Kidney (tissue), 13 donors: ENCODE measurements at regions not wholly inside any gene's neighbourhood (a gene's known extent, or its start where the extent isn't known, plus 50 kb on each side); places are given as distances from the start of the nearest gene placed in this dataset.
"Not testable (repeated sequence)": the region's sequence is repeated elsewhere in the genome, so short reads cannot be mapped to it uniquely, and the experiment has no call there.

Source experiments
- DNase-seq, 5 donors: peaks; one replicate each; pipeline ENCODE4 v3.0.0-alpha.2; 2013 to 2020
- FAIRE-seq: peaks from 2 replicates; lab custom pipeline; 2012; peaks lifted over from hg19 to GRCh38; lab: Jason Lieb, UNC
- H3K27ac ChIP-seq, 2 donors: one replicate each; pipeline ENCODE4 v1.7.0; 2013; ENCODE audit warnings: low read depth in 2 of 2, low read length in 2 of 2, inconsistent platforms in 1 of 2
- H3K27me3 ChIP-seq: one replicate; pipeline ENCODE4 v1.7.1; 2013; ENCODE audit warnings: low read length, inconsistent platforms; ENCODE audit not compliant: control insufficient read depth, insufficient read depth
- H3K36me3 ChIP-seq, 3 donors: one replicate each; pipeline versions ENCODE4 v1.7.0 to v1.7.1; 2013; ENCODE audit warnings: low read length in 3 of 3, control low read depth in 1 of 3, inconsistent platforms in 1 of 3; ENCODE audit not compliant: insufficient read depth in 3 of 3, control insufficient read depth in 2 of 3
- H3K4me1 ChIP-seq, 3 donors: one replicate each; pipeline versions ENCODE4 v1.7.0 to v1.7.1; 2013; ENCODE audit warnings: low read length in 3 of 3, inconsistent platforms in 1 of 3, low read depth in 1 of 3; ENCODE audit not compliant: control insufficient read depth in 2 of 3, insufficient read depth in 2 of 3
- H3K4me3 ChIP-seq, 3 donors: one replicate each; pipeline versions ENCODE4 v1.7.0 to v1.8.1; 2013; ENCODE audit warnings: low read length in 3 of 3, control low read depth in 1 of 3, inconsistent platforms in 1 of 3
- H3K9ac ChIP-seq, 3 donors: one replicate each; pipeline versions ENCODE4 v1.7.0 to v1.7.1; 2013; ENCODE audit warnings: low read length in 3 of 3, control low read depth in 1 of 3, inconsistent platforms in 1 of 3
- H3K9me3 ChIP-seq, 3 donors: one replicate each; pipeline versions ENCODE4 v1.7.0 to v1.7.1; 2013; ENCODE audit warnings: low read length in 3 of 3, control low read depth in 1 of 3, inconsistent platforms in 1 of 3; ENCODE audit not compliant: control insufficient read depth in 2 of 3, insufficient read depth in 1 of 3
- CTCF ChIP-seq: IDR thresholded peaks from 3 replicates; pipeline ENCODE4 v1.5.1; 2012; ENCODE audit warnings: mild to moderate bottlenecking, moderate library complexity, borderline replicate concordance; ENCODE audit not compliant: insufficient read depth; ENCODE audit errors: extremely low read depth
- intact Hi-C: fragments of 100-400 bp; cut with DNase I; formaldehyde crosslinking; loops from one replicate; pipeline ENCODE4 v1.11.1; 2022
- donor health status: control.
- donor health status: control.
- donor health status: control.
- donor health status: control.
- donor health status: control.
- donor health status: DM: yes; HTN: yes; CAD: no.
- donor health status: Normal renal cell carcinoma (clear cell type).

- Histone ChIP-seq H3K9ac (no peak overlapping the region), H3K9me3 (no peaks in the 10 kb centered on the region), H3K27ac (no peak overlapping the region), H3K36me3 (no peaks in the 10 kb centered on the region), H3K4me3 (no peak overlapping the region), H3K4me1 (no peaks in the 10 kb centered on the region), H3K27me3 (no peaks in the 10 kb centered on the region)
- peak in 4 of 5 donors; percentile 79 to 88 (median 84) for DNase-seq
- TF ChIP-seq CTCF, result no peak
- intact Hi-C loops, result no loop called here
- FAIRE-seq, result no peak
Observed at GRCh38 chr18:78505851-78506461, 473.7 kb upstream of the SALL3 start.

- H3K27me3 ChIP-seq, result no peaks in the 10 kb centered on the region
- no peak overlapping the region for H3K9ac ChIP-seq
- TF ChIP-seq CTCF, result no peak
- no peak overlapping the region for H3K4me3 ChIP-seq
- H3K4me1 ChIP-seq, result no peaks in the 10 kb centered on the region
- H3K36me3 ChIP-seq, result no peaks in the 10 kb centered on the region
- H3K9me3 ChIP-seq, result no peaks in the 10 kb centered on the region
- intact Hi-C loops, result no loop called here
- no peak overlapping the region for H3K27ac ChIP-seq
- DNase-seq, result peak in 1 of 5 donors; percentile 27
- FAIRE-seq, result no peak
Observed at GRCh38 chr18:78507217-78507616, 472.4 kb upstream of the SALL3 start.

- H3K27ac ChIP-seq, H3K36me3 ChIP-seq, H3K4me3 ChIP-seq, FAIRE-seq, intact Hi-C loops, H3K4me1 ChIP-seq, H3K9me3 ChIP-seq, H3K9ac ChIP-seq, H3K27me3 ChIP-seq: not testable (repeated sequence)
- peak in 1 of 5 donors; percentile 26 for DNase-seq
Observed at GRCh38 chr18:78508228-78508824, 471.3 kb upstream of the SALL3 start.

- Histone ChIP-seq H3K9me3 (no peaks in the 10 kb centered on the region), H3K4me3 (no peak overlapping the region), H3K27me3 (no peaks in the 10 kb centered on the region), H3K36me3 (no peaks in the 10 kb centered on the region), H3K4me1 (no peaks in the 10 kb centered on the region), H3K9ac (no peak overlapping the region), H3K27ac (no peak overlapping the region)
- intact Hi-C loops, result no loop called here
- no peak for TF ChIP-seq CTCF
- no peak for DNase-seq
- no peak for FAIRE-seq
Observed at GRCh38 chr18:78510091-78510490, 469.5 kb upstream of the SALL3 start.
